GM12873 (cell line): ENCODE measurements at regions not wholly inside any gene's neighbourhood (a gene's known extent, or its start where the extent isn't known, plus 50 kb on each side); places are given as distances from the start of the nearest gene placed in this dataset.

ENCODE experiments used
- TF ChIP-seq, protein P1 (sequence below): IDR thresholded peaks from 2 replicates; pipeline ENCODE4 v1.5.1; 2012; ENCODE audit warnings: low read depth, mild to moderate bottlenecking, moderate library complexity, low read length, control low read depth; ENCODE audit not compliant: insufficient read depth; ENCODE audit errors: missing control alignments

DNA sequence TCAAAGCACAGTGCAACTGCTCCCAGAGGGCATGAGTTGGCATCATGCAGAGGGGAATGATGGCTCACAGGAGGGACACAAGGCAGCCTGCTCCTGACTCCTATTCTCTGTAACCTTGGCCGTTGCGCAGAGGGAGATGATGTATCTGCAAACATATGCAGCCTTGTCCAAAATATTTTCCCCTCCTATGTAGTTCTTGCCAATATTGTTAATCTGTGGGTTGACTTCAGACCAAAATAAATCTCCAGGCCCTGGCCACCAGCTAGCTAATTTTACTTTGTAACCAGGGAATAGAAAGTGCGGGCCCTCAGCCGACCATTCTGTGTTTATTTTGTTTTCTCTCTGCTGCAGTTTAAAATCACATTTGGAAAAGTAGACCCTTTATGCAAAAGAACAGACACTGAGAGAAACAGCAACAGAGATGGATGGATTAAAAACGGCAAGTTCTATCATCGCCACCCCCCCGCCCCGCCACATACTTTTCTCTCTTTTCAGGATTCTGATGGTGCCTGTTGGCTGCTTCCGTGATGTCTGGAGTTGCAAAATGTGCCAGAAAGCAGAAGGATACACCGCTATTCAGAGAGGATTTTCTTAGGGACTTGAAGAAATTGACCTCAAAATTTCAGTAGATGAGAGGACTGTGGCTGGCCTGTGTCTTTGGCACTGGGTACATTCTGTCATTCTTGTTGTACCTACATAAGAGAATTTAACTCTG, 185.3 kb upstream of the BCOR start:
- TF ChIP-seq, protein P1, sequence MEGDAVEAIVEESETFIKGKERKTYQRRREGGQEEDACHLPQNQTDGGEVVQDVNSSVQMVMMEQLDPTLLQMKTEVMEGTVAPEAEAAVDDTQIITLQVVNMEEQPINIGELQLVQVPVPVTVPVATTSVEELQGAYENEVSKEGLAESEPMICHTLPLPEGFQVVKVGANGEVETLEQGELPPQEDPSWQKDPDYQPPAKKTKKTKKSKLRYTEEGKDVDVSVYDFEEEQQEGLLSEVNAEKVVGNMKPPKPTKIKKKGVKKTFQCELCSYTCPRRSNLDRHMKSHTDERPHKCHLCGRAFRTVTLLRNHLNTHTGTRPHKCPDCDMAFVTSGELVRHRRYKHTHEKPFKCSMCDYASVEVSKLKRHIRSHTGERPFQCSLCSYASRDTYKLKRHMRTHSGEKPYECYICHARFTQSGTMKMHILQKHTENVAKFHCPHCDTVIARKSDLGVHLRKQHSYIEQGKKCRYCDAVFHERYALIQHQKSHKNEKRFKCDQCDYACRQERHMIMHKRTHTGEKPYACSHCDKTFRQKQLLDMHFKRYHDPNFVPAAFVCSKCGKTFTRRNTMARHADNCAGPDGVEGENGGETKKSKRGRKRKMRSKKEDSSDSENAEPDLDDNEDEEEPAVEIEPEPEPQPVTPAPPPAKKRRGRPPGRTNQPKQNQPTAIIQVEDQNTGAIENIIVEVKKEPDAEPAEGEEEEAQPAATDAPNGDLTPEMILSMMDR, result no peak

DNA sequence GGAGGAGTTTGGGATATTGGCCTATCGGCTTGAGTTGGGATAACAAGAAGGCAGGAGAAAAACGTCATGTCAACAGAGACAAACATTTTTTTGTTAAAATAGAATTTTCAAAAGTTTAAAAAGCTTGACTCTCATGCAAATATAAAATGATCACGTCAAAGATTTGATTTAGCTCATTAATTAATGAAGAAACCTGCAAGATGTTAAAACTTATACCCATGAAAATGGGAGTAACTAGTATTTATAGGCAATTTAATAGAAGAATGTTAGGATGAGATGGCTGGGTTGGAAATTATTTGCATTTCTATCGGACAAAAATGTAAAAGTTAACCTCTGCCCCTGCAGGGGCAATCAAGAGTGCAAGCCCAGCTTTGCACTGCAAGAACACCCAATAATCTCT, 184.6 kb upstream of the BCOR start:
- TF ChIP-seq, protein P1, result no peak

DNA sequence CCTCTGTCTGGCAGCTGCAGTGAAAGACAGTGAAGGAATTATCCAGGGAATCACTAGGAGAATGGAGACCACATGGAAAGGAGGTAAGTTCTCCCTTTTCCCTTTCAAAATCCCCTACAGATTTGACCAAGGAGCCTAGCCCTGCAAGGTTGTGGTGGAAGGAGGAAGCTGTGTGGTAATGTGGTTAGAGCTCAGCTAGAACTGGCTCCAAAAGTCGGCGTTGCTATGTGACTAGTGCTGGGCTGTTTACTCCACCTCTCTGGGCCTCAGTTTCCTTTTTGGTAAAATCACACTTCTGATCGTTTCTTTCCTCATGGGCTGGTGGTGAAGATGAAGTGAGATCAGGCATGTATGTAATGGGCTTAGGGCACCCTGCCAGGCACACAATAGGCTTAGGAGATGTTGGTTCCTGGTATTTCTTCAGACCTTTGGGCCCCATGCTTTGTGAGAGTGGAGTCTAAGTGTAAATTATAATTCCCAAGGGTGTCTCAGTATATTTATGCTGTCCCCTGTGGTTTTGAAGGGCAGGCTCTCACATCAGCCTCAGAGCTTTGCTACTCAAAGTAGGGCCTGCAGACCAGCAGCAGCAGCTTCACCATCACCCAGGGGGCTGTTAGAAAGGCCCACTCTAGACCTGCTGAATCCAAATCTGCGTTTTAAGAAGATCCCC, 183.7 kb upstream of the BCOR start:
- TF ChIP-seq, protein P1, result no peak

DNA sequence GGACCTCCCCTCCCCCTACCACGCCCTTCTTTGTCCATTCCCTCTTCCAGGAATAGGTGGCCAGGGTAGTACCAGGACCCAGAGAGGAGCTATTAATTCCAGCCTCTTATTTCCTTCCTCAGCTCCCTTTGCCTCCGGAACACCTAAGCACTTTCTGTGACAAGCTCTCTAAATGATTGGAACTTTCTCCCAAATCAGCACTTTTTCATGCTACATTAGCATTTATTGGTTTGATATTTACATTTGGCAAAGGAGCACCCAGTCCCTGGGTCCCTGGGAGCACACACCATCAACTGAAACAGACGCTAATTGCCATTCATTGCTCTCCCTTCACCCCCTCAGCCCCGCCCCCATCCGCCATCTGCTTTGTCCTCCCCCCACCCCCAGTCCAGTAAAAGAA, 182.0 kb upstream of the BCOR start:
- TF ChIP-seq, protein P1, result no peak

DNA sequence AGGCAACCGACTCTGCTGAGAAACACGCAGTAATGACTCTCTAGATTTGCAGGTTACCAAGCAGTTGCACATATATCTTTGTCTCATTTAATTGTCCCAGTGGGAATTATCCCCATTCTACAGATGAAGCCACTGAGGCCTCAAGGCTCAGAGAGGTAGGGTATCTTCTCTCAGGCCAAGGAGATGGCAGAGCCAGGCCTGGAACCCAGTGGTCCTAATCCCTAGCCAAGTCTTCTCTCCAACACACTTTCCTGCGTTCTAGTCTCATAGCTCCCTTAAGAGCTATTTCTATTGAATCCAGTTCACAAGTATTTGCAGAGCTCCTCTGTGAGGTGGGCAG, 181.3 kb upstream of the BCOR start:
- TF ChIP-seq, protein P1, result no peak

DNA sequence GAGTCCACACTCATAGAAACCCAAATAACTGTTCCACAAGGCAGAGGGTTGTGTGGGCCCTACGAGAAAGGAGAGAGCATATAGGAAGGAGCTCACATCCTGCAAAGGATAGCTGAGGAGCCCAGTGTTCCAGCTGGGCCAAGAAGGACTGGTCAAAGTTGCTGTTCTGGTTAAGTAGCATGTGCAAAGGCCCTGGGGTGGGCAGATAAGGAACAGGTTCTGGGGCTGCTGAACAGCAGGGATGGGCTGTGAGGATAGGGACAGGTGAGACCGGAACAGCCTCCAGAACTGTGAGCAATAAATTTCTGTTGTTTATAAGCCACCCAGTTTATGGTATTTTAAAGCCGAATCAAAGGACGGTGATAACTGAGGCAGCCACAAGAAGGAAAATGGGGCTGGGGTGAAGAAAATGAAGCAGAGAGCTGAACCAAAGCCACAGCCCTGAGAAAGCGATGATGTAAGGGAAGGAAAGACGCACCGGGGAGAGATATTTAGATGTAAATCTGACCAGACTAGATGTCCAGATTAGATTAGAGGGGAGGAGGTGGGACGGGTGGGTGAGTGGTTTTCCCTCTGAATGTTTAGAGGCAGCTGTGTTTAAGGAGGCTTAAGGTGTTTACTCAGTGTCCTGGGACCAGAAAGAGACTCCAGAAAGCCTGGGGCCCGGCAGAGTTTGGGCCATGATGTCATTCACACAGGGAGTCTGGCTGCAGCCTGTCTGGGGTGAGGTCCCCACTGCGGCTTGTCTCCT, 180.8 kb upstream of the BCOR start:
- TF ChIP-seq, protein P1, result no peak

DNA sequence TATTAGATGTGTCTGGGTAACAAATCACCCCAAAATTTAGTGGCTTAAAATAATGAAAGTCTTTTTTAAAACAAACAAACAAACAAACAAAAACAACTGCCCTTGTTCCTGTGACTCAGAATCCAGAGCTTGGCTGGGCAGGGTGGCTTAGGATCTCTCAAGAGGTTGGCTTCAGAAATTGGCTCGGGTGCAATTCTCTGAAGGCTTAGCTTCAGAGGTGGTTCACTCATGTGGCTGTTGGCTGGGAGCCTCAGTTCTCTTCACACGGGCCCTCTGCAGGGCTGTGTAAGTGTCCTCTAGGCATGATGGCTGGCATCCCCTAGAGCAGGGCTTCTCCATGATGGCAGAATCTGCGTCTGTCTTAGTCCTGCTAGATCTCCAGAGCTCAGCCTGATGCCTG, 179.9 kb upstream of the BCOR start:
- TF ChIP-seq, protein P1, result no peak
